ENCODE measurements at regions not wholly inside any gene's neighbourhood (a gene's known extent, or its start where the extent isn't known, plus 50 kb on each side); places are given as distances from the start of the nearest gene placed in this dataset.
"Not testable (repeated sequence)": the region's sequence is repeated elsewhere in the genome, so short reads cannot be mapped to it uniquely, and the experiment has no call there.

DNA sequence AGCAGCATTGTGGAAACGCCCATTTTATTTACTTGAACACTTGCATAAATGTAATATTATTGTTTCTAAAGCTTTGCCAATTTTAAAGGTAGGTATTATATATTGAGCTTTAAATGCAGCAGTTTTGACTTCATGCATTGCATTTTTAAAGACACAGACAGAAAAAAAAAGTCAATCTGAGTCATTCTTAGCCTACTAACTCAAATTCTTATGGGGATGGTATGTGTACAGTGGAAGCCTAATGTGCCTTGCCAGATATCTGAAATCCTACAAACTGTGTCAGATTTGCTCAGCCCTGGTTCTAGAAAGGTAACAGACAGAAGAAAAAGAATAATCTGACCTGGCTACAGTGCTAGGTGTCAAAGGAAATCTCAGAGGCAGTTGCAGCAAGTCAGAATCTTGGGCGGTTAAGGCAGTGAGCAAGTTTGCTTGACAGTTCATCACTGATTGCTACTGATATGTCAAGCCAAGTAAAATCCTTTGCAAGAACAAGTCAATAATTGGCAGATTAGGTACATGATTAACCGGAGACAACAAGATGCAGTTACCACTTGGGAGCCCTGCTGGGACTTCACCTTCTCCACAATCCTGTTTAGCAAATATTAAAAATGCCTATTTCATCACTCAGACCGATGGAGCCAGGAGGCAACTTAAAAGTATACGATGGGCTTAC, 224.8 kb upstream of the WWC1 start:
- in situ Hi-C loops (cut with HindIII; ENCODE audit: low sequenced_read_pairs), result no loop called here

- in situ Hi-C loops (cut with HindIII; ENCODE audit: low sequenced_read_pairs), result no loop called here
Observed at GRCh38 chr5:168070761-168071160, 220.7 kb upstream of the WWC1 start.

GRCh38 chr5:168072665-168073064, 218.8 kb upstream of the WWC1 start:
- in situ Hi-C loops (cut with HindIII; ENCODE audit: low sequenced_read_pairs), result no loop called here

- in situ Hi-C loops (cut with HindIII; ENCODE audit: low sequenced_read_pairs), result no loop called here
Observed at GRCh38 chr5:168073311-168073710, 218.1 kb upstream of the WWC1 start.

- in situ Hi-C loops (cut with HindIII; ENCODE audit: low sequenced_read_pairs), result no loop called here
Observed at GRCh38 chr5:168073991-168074800, 217.2 kb upstream of the WWC1 start.

DNA sequence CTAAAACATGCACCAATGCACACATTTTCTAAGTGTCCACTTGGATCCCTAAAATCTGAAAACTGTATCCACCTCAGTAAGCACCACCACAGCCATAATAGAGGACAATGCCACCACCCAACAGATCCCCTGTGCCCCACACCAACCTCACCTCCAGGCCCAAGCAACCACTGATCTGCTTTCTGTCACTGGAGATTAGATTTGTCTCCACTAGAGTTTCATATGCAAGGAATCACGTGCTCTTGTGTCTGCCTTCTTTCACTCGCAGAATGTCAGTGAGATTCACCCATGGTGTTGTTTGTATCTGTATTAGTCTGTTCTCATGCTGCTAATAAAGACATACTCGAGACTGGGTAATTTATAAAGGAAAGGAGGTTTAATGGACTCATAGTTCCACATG, 216.1 kb upstream of the WWC1 start:
- in situ Hi-C loops (cut with HindIII; ENCODE audit: low sequenced_read_pairs), result no loop called here

DNA sequence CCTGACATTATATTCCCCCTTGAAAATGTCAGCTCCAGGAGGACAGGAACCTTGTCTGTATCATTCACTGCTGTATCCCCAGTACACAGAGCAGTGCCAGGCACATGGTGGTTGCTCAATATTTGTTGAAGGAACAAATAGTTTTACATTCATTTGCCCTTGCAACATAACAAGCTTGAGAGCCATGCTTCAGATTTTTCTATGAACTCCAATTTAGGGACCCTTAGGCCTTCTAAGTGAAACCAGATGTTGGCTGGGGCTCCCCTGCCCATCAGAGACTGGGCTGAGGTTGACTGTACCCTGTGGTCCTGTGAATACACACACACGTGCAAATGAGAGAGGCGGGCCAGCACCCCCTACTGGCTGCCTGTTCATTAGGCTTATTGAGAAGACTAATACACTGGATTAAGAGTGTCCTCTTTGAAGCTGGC, 214.9 kb upstream of the WWC1 start:
- in situ Hi-C loops (cut with HindIII; ENCODE audit: low sequenced_read_pairs), result no loop called here

DNA sequence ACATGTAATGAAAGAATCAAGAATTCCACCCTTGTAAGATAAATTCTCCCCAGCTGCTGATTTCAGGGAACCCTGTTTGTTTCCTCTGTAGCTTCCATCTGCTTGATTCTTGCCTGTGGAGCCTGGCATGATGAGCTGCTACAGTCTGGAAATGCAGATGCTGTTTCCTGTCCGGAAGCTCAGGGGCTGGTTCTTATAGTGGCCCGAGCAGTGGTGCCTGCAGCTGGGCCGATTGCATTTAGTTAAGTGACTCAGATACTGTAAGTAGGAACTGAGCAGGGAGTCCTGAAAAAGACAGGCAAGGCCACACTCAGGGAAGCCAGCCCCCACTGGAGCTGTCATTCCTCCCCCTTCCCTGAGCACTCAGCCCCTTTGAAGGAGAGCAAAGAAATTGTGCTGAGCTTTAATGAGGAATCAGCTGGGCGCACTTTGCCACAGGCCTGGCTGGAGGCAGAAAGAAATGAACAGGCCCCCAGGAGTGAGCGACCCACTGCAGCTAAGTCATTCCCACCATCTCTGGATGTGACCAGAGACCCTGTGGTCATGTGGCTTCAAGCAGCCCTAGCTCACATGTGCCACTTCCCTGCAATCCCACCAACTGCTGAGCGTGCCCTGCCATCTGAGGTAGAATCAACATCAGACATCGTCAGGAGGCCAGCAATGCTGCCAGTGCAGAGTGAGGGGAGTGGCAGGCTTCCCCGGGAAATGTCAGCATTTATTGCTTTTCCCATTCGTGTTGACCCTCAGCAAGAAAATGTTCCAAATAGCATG, 206.0 kb upstream of the WWC1 start:
- in situ Hi-C loops (cut with HindIII; ENCODE audit: low sequenced_read_pairs), result no loop called here

DNA sequence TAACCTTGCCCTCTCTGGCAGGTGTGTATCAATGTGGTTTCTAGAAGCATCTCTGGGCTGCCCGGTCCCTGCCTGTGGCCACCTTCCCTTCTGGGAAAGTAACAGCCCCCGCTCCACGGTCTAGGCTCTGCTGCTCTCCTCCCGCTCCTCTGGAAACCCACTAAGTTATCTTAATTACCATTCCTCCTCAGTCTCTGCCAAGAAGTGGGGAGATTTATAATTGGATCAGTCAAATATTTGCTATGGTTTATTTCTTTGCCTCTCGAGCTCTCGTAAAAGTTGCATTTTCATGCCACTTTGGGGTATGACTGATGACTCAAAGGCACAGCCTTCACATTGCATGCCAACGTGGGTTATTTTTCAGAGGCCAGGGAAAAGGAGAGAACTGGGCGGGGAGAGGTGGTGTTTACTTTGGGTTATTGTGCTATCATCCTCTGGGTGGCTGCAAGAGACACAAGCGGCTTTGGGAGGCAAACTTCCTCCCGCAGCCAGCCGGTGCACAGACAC, 205.3 kb upstream of the WWC1 start:
- in situ Hi-C loops (cut with HindIII; ENCODE audit: low sequenced_read_pairs), result no loop called here

DNA sequence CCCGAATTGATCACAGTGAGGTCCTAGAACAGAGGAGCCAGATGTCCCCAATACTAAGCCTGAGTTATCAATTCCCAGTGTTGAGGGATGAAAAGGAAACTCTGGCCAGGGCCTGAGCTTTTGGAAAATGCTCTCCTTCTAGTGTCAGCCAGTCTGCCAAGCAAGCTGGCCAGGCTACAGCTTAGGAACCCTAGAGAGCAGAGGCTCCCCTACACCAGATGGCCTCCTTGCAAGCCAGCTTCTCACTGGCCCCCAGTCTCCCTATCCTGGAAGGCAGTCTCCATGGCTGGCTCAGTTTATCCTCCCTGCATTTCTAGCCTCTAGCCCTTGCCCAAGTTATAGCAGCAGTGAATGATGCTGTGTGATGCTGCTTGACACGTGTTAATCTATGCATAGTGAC, 204.7 kb upstream of the WWC1 start:
- in situ Hi-C loops (cut with HindIII; ENCODE audit: low sequenced_read_pairs), result no loop called here

DNA sequence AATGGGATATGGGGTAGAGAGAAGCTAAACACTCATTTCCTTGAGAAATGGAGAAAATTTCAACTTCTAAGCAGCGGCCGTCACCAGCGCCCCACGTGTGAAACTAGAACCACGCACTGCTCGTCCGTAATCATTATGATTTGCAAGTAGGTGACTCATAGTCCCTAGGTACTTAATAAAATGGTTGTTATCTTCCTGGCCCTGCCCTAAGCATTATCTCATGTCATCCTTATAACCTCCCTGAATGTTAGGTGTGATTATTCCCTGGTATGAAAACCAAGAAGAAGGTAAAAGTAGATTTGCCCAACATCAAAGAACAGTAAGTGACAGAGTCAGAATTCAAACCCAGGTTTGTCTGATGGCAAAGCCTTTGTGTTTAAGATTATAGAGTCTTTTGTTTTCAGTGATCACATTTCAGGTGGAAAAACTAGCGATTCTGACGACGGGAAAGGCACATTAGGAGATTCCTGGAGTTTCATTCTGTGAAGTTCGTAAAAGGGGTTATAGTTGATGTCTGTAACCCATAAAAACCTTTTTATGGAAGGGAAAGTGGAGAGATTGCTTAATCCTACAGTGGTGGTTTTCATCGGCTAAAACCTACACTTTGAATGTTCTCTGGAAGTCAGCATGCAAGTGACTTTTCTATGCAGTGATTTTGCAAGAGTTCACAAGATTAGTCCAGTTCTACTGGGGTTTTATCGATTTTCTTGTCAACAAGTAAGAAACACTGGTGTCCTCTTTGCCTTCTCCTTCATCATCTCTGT, 202.9 kb upstream of the WWC1 start:
- in situ Hi-C loops (cut with HindIII; ENCODE audit: low sequenced_read_pairs), result no loop called here

DNA sequence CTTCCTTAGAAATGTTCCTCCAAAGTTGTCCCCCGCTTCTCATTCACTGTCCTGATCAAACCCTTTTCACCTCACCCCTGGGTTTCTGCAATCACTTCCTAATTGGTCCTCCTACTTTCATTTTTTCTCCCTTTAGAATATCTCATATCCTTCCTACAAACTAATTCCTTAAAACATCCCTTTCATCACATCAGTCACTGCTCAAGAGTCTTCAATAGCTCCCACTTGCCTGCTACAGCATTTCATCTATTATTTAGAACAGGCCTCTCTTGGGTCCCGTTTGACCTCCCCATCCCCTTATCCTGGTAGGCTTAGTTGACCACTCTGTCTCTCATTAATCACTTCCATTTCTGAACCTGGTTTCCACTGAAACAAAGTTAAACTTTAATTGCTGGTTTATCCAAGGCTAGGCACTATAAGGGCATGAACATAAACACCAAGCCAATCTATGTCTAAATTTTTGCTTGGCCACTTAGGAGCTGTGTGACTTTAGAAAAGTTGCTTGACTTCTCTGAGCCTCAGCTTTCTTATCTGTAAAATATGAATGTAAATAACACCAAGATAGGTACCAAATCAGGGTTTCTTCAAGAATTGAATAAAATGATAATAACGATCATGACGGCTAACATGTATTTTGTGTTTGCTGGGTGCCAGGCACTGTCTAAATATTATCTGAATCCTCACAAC, 202.1 kb upstream of the WWC1 start:
- in situ Hi-C loops (cut with HindIII; ENCODE audit: low sequenced_read_pairs), result no loop called here

DNA sequence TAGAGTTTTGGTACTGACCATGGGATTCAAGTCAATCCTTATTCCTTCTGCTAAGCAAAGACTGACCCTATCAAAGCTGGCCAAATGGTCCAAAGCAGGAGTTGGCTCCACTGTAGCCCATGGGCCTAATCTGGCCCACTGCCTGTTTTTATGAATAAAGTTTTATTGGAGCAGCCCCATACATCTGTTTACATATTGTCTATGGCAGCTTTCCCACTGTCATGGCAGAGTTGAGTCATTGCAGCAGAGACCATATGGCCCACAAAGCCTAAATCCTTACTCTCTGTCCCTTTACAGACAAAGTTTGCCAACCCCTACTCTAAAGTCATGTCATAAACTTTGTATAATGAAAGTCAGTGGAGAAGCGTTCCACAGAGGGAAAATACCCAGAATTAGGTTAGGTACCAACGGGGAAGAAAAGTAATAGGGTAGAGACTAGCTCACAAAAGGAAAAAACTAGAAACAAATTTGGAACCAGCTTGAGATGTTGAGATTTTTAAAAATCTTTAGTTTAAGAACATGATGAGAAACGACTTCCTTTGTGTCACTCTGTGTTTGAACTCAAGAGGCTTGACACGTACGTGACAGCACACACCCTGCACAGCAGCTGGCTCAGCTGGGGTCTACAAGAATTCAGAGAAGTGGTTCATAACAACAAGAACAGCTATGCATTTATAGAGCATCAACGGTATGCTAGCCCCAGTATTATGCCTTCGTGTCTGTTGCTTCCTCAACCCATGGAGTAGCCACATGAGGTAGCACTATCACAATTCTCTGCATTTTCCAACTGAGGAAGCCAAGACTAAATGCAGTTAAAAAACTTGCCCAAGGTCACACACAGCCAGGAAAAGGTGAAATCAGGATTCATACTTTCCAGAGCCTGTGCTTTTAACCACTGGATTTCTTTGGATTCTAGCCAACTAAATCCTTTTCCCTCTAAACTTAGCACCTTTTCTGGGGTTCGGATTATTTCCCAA, 198.9 kb upstream of the WWC1 start:
- in situ Hi-C loops (cut with HindIII; ENCODE audit: low sequenced_read_pairs), result no loop called here

- in situ Hi-C loops (cut with HindIII; ENCODE audit: low sequenced_read_pairs), result no loop called here
Observed at GRCh38 chr5:168093200-168093910, 198.1 kb upstream of the WWC1 start.

DNA sequence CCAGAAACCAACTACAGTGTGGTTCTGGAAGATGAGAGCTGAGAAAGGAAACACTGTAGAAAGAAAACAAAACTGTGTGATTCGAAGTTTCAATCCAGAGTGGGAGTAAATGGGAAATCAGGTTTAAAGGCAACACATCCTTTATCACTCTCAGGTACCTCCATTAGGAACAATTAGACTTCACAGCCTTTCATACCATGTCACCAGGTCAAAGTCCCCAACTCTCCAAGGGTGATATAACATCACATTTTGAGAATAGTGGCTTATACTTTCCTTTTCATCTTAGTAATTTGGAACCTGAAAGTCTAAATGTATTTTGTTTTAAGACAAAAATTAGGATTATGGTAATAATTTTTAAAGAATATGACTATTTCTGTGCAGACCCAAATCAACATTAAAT, 194.9 kb upstream of the WWC1 start:
- in situ Hi-C loops (cut with HindIII; ENCODE audit: low sequenced_read_pairs), result no loop called here

GRCh38 chr5:168097876-168098653, 193.4 kb upstream of the WWC1 start:
- in situ Hi-C loops (cut with HindIII; ENCODE audit: low sequenced_read_pairs), result no loop called here

DNA sequence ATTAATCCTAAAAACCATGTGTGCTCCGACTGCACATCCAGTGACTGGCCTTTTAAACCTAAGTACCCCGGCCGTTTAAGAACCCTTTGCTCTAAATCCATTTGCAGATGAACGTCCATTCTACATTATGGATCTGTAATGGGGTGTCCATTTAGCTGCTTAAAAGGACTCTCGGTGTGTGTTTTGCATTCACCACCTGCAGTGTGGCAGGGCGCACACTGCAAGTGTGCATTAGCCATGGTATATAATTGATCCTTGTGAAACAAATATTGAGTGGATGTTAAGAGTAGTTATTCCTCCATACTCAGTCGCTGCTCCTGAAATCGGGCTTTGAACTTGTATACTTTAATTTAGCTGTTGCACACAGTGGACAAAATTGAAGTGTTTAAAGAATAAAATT, 190.1 kb upstream of the WWC1 start:
- in situ Hi-C loops (cut with HindIII; ENCODE audit: low sequenced_read_pairs), result no loop called here

DNA sequence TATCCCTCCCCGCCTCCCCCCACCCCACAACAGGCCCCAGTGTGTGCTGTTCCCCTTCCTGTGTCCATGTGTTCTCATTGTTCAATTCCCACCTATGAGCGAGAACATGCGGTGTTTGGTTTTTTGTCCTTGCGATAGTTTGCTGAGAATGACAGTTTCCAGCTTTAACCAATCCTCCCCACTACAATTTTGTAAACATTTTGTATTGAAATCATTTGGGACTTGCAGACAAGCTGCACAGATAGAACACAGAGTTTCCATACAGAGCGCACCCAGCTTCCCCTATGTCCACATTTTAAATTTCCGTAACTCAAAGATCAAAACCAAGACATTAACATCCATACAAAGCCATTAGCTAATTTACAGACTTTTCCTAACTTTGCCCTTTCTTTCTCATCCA, 188.4 kb upstream of the WWC1 start:
- in situ Hi-C loops (cut with HindIII; ENCODE audit: low sequenced_read_pairs), result not testable (repeated sequence)
